HG03097 (cell line): ENCODE measurements at regions not wholly inside any gene's neighbourhood (a gene's known extent, or its start where the extent isn't known, plus 50 kb on each side); places are given as distances from the start of the nearest gene placed in this dataset.

Source experiments
- ATAC-seq: cut with Tn5 transposase; IDR thresholded peaks from one replicate; pipeline ENCODE4 v1.9.1; 2021; ENCODE audit not compliant: unreplicated experiment, low FRiP score

DNA sequence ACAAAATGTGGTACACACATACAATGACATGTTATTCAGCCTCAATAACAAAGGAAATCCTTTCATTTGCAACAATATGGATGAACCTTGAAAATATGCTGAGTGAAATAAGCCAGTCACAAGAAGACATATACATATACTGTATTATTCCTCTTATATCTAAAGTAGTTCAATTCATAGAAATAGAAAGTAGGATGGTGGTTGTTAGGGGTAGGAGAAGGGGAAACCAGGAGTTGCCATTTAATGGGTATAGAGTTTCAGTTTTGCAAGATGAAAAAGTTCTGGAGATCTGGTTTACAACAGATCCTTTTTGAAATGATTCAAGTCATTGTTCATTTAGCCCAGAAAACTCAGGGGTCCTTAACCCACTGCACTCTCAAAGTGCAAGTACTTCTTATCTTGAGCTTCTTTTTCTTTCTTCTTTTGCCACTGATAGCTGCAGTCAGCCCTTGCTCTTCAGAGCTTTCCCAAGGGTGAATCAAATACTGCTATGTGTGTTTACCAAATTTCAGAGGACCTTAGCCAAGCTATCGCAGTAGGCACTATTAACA is 208.0 kb upstream of the EOMES start:
- ATAC-seq, result no peak

DNA sequence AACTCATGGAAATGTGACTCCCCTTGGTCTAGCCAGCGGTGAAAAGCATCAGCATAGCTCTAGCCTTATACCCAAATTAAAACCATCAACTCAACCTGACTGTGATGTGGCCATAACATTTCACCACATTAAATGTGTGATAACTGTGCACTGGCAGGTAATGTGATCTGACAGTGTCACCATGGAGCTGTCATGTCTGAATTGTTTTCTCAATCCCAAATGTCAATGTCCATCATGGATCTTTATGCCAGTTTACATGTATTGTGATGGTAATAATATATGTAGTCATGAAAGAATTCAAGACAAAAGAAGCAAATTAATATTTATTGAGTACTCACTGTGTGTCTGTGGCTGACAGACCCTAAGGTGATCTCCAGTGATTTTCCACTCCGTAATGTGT is 213.4 kb upstream of the EOMES start:
- no peak for ATAC-seq

DNA sequence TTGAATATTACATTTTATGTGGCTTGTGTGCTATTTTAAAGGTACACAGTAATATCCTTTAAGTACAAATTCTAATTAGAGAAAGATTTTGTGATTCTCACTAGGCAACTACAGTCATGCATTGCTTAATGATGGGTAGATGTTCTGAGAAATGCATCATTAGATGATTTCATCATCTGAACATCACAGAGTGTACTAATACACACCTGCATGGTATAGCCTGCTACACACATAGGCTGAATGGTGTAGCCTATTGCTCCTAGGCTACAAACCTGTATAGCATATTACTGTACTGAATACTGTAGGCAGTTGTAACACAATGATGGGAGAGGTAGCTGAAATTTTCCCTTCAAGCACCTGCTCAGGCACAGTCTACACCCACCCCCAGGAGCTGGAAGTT is 217.4 kb upstream of the EOMES start:
- ATAC-seq, result no peak

DNA sequence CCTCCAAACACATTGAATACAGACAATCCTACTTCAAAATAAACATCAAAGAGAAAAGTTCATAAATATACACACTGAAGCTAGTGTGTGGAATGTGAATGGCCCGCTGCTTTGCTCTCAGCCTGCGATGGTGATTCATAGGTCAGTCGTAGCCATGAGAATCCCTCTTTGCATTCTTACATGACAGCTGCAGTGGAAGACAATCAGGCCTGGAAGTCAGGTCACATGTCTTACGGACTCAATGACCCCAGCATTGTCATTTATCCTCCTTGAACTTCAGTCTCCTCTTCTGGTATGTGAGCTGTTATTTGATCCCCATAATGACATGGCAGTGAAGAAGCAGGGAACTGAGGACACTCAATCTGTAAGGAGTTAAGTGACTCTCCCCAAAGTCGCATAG is 217.8 kb upstream of the EOMES start:
- ATAC-seq, result no peak

DNA sequence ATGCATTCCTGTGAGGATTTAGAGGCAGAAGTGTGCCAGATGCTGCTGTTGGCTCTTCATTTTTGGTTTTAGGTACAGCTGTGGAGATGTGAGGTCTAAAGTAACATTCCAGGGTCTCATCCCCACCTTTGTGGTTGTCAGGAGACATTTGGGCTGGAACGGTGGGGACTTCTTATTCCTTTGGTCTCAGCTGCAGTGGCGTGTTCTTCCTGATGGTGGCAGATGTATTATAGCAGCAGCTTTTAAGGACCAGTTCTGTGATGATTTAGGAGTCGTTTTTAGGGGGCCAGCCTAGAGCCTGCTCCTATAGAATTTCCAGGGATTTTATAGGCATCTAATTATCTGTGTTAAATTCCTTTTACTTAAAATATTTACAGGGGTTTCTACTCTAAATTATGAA is 221.0 kb upstream of the EOMES start:
- no peak for ATAC-seq

DNA sequence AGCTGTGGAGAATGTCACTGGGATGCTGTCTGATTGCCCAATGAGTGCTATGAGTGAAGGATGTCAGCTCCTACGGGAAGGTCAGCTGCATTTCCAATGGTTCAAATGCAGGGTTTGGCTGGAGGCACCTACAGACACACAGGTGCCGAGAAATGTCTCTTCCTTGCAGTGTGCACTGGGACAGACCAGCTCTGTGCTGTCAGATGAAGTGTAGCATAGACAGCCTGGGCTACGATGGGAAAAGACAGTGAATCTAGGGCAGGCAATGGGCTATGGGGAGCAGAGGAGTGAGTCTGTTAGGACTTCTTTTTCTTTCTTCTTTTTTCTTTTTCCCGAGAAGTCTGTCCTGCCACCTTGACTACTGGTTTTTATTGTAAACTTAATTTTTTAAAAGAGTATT is 223.1 kb upstream of the EOMES start:
- ATAC-seq, result no peak

DNA sequence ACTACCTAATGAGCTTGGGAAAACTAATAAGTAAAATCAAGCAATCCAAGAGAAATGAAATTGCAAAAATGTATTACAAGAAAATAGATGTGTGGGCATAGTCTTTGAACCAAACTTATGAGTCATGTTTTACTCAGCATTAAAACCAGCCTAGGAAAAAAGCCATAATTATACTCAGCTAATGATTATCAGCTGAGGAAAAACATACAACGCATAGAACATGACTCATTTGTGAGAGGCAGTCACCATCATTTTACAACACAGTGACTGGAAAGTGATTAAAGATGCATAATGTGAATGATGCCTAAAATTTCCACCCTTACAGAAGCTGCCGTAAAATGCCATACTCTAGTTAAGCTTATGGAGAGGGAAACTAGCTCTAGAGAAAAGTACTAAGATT is 238.0 kb upstream of the EOMES start:
- no peak for ATAC-seq

DNA sequence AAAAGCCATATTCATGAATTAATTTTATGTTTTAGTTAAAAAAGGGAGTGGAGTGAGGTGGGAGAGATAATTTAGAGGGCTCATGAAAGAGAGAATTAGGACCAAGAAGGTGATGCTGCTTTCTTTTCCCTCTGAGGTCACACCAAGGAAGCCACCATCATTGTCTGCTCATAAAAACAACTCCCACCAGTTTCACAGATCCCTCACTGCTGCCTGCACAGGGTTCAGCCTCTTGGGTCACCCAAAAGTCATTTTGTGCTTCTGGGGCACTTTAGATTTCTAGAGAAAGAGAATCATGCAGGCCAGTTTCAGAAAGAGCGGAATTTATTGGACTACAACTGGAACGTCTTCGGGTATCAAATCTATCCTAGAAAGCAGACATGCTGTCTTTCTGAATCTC is 241.4 kb upstream of the EOMES start:
- ATAC-seq, result no peak

DNA sequence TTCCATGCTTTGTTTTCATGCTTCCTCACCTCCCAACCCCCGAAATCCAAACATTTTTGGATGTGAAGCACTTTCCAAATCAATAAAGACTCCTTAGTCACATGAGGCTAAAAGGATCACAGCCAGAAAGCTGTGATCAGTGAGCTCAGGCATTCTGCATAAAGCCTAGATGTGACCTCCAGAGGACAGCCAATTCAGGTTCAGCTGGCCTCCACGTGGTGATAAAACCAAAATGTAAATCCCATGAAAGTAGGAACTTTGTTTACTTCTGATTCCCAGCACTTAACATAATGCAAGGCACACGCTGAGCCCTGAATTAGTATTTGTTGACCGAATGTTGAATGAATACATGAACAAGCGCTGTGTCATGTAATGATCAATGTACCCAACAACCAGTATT is 249.5 kb upstream of the EOMES start:
- ATAC-seq, result no peak

DNA sequence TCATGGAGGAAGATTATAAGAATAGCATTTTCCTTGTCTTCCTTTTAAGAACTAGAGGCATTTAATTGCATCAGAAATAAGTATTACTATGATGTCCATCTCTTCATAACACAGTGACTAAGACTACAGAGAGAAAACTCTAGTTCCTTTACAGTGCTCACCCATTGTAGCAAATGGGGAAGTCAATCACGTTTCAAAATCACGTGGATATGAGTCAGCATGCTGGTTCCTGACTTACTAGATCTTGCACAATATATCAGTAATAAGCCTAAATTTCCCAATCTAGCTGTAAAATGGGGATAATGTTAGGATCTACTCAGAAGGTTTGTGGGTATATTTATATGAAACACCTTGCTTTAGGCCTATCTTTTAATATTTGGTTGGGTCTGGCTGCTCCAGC is 254.8 kb upstream of the EOMES start:
- ATAC-seq, result no peak

DNA sequence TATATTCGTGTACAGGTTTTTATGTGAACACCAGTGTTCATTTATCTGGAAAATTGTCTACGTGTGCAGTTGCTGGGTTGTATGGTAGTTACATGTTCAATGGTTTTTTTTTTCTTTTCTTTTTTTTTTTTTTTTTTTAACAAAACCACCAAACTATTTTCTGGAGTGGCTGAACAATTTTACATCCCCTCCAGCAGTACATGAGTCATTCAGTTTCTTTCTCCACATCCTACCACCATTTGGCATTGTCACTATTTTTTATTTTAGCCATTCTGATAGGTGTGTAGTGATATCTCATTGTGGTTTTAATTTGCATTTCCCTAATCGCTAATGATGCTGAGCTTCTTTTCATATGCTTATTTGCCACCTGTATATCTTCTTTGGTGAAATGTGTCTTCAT is 256.3 kb upstream of the EOMES start:
- no peak for ATAC-seq

DNA sequence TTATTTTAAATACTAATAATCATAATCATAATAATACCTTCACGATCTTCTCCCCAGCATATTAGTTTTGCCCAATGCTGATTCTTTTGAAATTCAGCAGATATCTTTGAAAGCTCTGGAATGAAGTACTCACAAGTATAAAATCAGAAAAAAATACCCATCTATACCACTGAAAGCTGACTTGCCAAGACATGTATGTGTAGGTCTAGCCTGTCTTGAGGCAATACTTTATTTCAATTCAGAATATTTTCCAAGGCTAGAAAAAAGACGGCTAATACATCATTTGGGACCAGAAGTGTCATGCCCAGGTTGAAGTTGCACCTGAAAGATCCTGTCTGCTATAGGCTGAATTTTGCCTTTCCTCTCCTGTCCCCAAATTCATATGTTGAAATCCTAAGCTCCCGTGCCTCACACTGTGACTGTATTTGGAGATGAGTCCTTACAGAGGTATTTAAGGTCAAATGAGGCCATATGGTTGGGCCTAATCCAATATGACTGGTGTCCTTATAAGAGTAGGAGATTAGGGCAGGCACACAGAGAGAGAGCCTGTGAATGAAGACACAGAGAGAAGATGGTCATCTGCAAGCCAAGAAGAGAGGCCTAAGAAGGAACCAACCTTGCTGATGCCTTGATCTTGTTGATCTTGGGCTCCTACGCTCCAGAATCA is 255.9 kb upstream of the CMC1 start:
- ATAC-seq, result no peak

DNA sequence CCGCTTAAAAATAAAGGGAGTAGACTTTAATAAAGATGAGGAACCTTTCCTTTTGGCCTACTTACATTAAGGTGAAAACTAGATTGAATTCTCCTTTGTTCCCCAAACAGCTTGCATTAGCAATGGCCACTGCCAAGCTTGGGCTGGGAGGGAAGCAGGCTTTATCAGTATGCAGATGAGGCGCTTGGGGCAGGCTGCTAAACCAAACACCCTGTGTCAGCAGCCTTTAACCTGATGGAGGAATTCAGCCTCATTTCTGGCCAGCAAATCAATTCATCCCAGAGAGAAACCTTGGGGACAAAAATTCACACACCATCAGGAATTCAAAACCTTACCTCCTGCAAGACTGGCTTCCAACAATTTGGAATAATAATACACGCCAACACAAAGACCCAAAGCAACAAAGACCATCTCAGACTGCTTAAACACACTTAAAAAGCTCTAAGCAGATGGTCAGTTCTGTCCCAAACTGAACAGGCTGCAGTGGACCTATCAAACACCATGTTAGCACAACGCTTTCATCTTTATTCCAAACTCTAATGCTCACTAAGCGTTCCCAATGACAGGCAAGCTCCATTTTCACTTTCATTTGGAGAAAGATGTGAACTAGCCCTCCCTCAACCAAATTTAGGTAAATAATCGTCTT is 255.1 kb upstream of the CMC1 start:
- ATAC-seq, result no peak

DNA sequence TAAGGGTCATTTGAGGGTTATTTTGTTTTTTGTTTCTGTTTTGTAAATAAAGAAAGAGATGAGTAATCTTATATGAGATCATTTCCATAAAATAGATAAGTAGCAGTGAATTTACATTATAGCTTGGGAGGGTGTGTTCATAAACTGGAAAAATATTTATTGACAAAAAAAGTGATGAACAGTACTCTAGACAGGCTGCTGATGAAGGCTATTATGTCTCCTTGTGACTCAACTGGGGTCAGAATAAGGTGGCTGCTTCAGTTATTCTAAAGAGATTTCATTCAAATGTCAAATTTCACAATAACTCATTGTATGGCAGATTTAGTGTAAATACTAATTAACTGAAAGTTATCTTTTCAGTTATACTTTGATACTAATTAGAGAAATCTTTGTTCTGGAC is 251.1 kb upstream of the CMC1 start:
- no peak for ATAC-seq

DNA sequence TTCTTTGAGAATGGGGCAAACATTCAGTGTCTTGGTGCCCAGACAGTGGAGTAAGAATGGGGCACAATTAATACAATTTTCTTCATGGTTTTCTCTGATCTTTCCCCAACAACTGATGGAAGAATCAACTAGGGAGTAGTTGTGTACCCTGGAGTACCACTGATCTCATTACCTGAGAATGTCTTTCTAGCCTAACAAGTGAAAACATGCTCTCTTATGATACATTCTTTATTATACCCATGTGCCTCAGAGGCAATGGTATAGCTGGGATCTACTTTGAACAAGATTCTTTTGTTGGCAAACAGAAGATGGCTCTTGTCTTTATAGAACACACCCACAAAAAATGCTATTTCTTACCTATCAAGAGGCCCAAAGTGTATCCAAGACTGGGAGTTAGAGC is 250.6 kb upstream of the CMC1 start:
- no peak for ATAC-seq

DNA sequence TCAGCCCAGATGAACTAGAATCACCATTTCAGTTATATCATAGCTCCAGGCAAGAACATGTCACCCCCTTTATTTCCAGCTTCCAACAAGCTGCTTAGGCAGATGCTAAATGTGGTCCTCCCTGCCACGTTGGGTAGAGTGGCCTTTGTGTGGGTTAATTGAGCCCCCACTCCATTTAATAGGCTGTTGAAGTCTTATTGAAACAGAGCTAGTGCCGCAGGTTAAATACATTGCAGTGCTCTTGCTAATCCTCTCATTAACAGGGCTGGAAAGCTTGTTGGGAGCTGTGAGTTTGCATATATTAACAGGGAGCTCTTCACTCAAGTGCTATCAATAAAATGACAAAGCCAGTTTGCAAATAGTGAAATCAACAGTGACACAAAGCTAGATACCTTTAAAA is 248.4 kb upstream of the CMC1 start:
- ATAC-seq, result no peak

DNA sequence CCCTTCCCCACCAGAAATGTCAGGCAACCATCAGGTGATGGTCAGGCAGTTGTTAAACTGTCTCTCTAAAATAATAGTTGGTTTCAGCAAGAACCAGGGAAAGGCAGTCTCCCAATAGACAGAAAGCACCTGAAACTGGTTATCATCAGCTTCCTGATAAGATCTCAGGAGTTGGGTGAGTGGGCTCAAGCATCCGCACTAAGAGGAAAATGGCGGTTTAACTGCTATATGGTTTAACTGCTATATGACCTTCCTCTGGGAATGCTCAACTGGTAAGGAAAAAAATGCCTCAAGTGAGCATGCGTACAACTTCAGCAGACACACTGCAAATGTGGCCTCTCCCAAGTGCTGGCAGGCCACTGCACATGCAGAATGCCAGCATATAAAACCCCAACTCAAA is 240.8 kb upstream of the CMC1 start:
- ATAC-seq, result no peak

DNA sequence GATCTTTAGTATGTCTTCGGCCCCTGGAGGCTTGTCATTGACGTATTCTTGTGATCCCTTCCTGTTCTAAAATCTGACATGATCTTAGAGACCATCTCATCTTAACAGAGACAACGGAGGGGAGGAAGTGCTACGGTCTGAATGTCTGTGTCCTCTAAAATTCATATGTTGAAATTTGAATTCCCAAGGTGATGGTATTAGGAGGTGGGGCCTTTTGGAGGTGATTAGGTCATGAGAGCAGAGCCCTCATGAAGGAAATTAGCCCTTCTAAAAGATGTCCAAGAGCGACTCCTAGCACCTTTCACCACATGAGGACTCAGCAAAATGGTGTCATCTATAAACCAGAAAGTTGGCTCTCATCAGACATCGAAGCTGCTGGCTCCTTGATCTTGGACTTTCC is 233.2 kb upstream of the CMC1 start:
- ATAC-seq, result no peak

DNA sequence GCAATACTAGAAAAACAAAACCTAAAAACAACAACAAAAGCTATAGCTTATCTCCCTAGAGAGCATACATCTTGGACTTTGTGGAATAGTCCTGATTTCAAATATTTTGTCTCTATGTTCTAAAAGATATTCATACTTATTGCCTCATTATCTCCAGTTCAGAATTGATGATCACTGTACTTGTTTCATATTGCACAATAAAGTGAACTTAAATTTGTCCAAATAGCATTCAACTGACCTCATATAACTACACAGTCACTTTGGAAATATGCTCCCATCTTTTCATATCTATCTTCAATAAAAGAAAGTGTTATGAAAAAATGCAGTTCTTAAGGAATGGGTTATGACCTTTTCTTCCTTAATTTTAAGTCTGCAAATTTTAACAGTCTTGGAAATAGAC is 228.6 kb upstream of the CMC1 start:
- ATAC-seq, result no peak

DNA sequence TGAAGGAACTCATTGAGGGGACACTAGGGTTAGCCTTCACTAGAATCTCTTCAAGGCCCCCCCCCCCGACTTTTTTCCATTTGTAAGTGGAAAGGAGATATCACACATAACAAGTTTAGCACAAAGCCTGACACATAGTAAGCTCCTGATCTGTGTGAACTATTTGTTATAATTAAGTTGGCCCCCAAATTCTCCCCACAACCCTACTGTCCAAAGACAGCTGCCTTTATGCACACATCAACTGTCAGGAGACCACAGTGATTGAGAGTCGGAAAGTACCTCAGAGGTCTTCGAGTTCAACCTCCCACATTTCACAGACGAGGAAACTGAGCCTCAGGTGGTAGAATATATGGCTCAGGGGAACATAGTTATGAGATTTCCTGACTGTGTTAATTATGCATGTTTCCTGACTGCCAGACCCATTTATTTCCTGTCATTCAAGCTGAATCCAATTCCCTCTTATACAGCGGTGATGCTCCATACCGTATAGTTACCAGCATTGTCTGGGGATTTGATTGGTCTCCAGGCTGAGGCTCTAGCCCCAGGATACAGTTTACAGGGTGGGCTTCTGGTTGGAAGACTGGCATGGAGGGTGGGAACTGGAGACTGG is 227.4 kb upstream of the CMC1 start:
- ATAC-seq, result no peak

DNA sequence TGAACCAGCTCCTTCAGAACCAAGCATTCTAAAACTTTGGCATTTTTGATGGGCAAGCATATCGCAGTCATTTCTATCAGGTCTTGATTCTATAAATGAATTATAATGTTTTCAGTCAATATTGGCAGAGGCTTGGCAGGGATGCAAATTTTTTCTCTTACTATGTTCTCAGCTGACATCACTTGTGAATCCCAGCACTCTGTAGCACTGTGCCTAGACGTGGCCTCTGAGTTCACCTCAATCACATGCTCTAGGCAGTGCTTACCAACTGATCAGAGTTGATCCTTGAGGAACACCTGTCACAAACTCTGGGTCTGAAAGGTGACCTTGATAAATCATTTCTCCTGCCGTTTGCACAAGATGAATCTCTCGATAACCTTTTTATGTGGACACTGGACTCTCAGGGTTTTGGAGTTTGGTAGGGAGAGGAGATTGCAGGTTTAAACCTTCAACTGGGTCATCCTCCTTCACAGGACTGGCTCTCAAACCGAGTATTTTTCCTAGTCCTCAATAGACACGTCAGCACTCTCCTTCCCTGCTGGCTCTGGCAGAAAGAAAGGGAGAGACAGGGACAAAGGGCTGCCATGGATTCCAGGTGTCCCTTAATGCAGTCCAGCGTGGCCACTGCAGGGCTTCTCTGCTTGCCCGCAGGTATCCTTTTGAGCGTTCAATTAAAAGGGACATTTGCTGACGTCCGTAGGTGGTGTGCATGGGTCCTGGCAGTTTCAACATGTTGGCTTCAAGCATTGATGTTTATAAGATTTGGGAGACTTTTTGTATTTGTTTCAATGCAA is 222.3 kb upstream of the CMC1 start:
- no peak for ATAC-seq
